BJ (cell line): ENCODE measurements at regions not wholly inside any gene's neighbourhood (a gene's known extent, or its start where the extent isn't known, plus 50 kb on each side); places are given as distances from the start of the nearest gene placed in this dataset.

ENCODE experiments used
- CTCF ChIA-PET: fragments of 350-600 bp; formaldehyde crosslinking; extraction: SDS; loops from one replicate; lab custom pipeline; 2021; ENCODE audit warnings: antibody characterized with exemption, inconsistent platforms; lab: Yijun Ruan, JAX
- POLR2A ChIA-PET: fragments of 300-600 bp; sonication (Branson Sonifier 250); formaldehyde crosslinking; extraction: SDS; loops from one replicate; lab custom pipeline; 2021; ENCODE audit warnings: antibody characterized with exemption; lab: Charles Lee
- DNase-seq: peaks from one replicate; pipeline ENCODE4 v3.0.0-alpha.2; 2011; ENCODE audit warnings: low read depth
- H3K27me3 ChIP-seq: 2 replicates; pipeline ENCODE4 v1.6.0; 2011; ENCODE audit warnings: low read length; ENCODE audit not compliant: control insufficient read depth, insufficient read depth
- H3K36me3 ChIP-seq: 2 replicates; pipeline ENCODE4 v1.5.1; 2011; ENCODE audit warnings: low read length; ENCODE audit not compliant: control insufficient read depth, insufficient read depth
- H3K4me3 ChIP-seq: 2 replicates; pipeline ENCODE4 v1.5.1; 2011; ENCODE audit warnings: low read depth, mild to moderate bottlenecking, control low read depth, low read length
- TF ChIP-seq, protein P1 (sequence below): IDR thresholded peaks from 2 replicates; pipeline ENCODE4 v1.5.1; 2011; ENCODE audit warnings: low read depth, mild to moderate bottlenecking, control low read depth, inconsistent platforms, low read length, moderate library complexity; ENCODE audit not compliant: insufficient read depth

DNA sequence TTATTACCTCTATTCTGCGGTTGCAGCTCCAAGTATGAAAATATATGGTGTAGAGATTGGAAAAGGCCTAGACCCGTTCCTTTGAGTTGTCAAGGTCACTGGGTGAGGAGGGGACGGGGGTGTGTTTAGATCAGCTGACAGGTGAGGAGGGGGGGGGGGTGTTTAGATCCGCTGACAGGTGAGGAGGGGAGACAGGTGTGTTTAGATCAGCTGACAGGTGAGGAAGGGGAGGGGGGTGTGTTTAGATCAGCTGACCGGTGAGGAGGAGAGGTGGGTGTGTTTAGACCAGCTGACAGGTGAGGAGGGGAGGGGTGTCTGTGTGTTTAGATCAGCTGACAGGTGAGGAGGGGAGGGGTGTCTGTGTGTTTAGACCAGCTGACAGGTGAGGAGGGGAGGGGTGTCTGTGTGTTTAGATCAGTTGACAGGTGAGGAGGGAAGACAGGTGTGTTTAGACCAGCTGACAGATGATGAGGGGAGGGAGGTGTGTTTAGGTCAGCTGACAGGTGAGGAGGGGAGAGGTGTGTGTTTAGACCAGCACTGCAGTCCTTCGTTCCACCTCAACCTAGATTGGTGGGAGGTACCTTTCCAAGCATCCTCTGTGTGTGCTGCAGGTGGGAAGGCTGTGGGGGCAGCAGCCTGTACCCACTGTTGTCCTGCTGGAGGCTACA lies 655.0 kb upstream of the ADARB2 start:
- ChIA-PET POLR2A (no interaction called here), CTCF (no interaction called here)
- H3K4me3 ChIP-seq, result no peak overlapping the region
- DNase-seq, result no peak
- no peaks in the 10 kb centered on the region for H3K27me3 ChIP-seq
- no peaks in the 10 kb centered on the region for H3K36me3 ChIP-seq
- TF ChIP-seq, protein P1, sequence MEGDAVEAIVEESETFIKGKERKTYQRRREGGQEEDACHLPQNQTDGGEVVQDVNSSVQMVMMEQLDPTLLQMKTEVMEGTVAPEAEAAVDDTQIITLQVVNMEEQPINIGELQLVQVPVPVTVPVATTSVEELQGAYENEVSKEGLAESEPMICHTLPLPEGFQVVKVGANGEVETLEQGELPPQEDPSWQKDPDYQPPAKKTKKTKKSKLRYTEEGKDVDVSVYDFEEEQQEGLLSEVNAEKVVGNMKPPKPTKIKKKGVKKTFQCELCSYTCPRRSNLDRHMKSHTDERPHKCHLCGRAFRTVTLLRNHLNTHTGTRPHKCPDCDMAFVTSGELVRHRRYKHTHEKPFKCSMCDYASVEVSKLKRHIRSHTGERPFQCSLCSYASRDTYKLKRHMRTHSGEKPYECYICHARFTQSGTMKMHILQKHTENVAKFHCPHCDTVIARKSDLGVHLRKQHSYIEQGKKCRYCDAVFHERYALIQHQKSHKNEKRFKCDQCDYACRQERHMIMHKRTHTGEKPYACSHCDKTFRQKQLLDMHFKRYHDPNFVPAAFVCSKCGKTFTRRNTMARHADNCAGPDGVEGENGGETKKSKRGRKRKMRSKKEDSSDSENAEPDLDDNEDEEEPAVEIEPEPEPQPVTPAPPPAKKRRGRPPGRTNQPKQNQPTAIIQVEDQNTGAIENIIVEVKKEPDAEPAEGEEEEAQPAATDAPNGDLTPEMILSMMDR, result no peak

DNA sequence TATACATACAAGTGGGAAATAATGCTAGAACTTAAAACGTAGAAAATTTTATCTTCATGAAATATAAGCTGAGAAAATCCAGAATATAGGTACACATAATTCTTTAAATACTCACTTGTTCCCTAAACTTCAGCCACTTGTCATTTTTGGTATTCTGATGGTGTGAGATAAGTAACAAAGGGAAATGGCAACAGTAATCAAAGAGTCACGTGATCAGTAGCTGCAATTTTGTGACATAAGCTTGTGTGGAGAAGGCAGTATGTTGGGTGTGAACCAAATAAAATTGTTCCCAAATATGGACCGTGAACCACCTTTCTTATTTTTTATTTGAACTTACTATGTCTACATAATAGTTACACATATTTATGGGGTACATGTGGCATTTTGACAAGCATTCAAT lies 650.3 kb upstream of the ADARB2 start:
- Histone ChIP-seq H3K27me3 (no peaks in the 10 kb centered on the region), H3K4me3 (no peak overlapping the region), H3K36me3 (no peaks in the 10 kb centered on the region)
- DNase-seq, result no peak
- POLR2A ChIA-PET, result no interaction called here
- CTCF ChIA-PET, result no interaction called here
- TF ChIP-seq, protein P1, result no peak

DNA sequence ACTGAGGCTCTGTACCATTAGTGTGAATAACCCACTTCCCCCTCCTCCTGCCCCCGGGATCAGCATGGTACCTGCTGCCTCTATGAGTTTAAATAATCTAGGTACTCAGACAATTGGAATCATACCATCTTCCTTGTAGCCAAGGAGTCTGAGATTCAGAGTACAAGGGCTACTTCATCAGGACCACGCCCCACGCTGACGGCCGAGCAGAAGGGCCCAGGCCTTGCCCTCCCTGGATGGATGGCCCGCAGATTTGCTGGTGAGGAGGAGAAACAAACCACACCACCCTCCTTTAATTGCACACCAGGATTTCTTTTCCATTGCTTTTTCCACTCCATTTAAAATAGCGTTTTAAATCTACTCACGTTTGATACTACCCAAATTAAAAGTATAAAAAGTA lies 649.9 kb upstream of the ADARB2 start:
- CTCF ChIA-PET, result no interaction called here
- H3K36me3 ChIP-seq, result no peaks in the 10 kb centered on the region
- DNase-seq, result no peak
- POLR2A ChIA-PET, result no interaction called here
- H3K27me3 ChIP-seq, result no peaks in the 10 kb centered on the region
- H3K4me3 ChIP-seq, result no peak overlapping the region
- TF ChIP-seq, protein P1, result no peak

DNA sequence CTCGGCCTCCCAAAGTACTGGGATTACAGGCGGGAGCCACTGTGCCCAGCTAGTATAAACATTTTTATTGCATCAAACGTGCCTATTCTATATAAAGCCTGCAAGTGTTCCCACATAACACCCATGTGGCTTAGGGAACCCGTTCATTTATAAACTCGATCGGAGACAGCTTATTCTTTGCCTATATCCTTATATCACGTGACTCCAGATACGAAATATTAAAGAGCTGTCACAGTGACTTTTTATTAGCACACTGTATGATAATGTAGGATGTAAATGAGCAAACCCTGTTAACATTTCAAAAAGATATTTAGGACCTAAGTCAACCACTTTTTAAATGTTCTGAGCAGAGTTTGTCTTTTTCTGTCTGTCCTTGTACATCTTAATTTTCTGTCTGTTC lies 642.9 kb upstream of the ADARB2 start:
- CTCF ChIA-PET, result no interaction called here

DNA sequence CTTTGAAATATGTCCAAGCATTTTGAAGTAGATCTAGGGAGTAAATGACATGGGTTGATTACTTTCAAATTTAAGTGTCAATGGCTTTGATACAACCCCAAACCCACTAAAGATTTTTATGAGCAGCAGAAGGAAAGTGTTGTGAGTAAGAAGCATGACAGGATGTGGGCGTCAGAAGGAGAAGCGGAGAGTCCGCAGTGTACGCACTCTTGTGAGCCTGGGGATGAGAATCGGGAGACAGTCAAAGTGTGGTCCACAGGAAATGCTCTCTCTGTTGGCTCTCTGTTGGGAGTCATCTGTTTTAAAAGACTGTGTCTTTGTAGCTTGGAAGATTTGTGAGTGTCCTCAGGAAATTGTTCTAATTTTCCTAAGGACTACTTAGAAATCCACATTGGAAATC lies 629.8 kb upstream of the ADARB2 start:
- Histone ChIP-seq H3K27me3 (no peaks in the 10 kb centered on the region), H3K36me3 (no peaks in the 10 kb centered on the region), H3K4me3 (no peak overlapping the region)
- no peak for DNase-seq
- POLR2A ChIA-PET, result no interaction called here
- CTCF ChIA-PET, result no interaction called here
- TF ChIP-seq, protein P1, result no peak

More for the DNA sequence above, 642.9 kb upstream of the ADARB2 start:
- no peak for DNase-seq
- POLR2A ChIA-PET, result no interaction called here
- H3K4me3 ChIP-seq, result no peak overlapping the region
- TF ChIP-seq, protein P1, result no peak
- no peaks in the 10 kb centered on the region for H3K27me3 ChIP-seq
- no peaks in the 10 kb centered on the region for H3K36me3 ChIP-seq
